ENCODE measurements at regions not wholly inside any gene's neighbourhood (a gene's known extent, or its start where the extent isn't known, plus 50 kb on each side); places are given as distances from the start of the nearest gene placed in this dataset.

DNA sequence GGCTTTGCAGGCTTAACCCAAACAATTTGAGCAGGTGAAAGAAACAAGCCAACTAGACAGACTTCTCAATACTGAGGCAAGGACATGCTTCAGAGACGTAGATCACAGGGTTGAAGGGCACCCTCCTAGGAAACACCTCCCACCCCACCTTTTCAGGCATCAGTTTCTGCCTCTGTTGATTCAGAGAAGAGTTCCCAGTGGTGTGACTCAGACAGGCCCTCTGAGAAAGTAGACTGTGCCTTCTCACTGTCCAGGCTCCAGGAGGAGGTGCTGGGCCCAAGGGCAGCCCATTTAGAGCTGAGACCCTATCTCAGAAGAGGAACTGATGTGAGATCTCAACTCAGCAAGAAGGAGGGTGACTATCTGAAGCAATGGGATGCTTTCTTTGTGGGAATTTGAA is 108.1 kb downstream of the FAM50B start:
- no peak for TF ChIP-seq POLR2AphosphoS5 (IDR thresholded peaks at IDR 0.05; ENCODE audit: borderline replicate concordance, low read depth, low read length)
- TF ChIP-seq EZH2 (IDR thresholded peaks at IDR 0.05), result no peak
- no peak for TF ChIP-seq FOXP2 (optimal IDR thresholded peaks at IDR 0.05; ENCODE audit: control extremely low read depth, extremely low read length, insufficient read depth)

Measured in SK-N-MC (cell line).